ENCODE measurements at regions not wholly inside any gene's neighbourhood (a gene's known extent, or its start where the extent isn't known, plus 50 kb on each side); places are given as distances from the start of the nearest gene placed in this dataset.

DNA sequence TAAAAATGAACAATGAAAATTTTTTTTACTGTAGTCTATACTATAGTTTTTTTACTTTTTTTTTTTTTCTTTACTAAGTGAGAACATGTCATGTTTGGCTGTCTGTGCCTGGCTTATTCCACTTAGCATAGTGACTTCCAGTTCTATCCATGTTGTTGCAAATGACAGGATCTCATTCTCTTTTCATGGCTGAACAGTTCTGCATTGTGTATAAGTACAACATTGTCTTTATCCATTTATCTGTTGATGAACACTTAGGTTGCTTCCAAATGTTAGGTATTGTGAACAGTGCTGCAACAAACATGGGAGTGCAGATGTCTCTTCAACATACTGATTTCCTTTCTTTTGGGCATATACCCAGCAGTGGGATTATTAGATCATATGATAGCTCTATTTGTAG lies 88.1 kb upstream of the CCDC90B start:
- no peak overlapping the region for H3K4me3 Mint-ChIP-seq (ENCODE audit: unreplicated experiment)
- TF ChIP-seq, protein P1, sequence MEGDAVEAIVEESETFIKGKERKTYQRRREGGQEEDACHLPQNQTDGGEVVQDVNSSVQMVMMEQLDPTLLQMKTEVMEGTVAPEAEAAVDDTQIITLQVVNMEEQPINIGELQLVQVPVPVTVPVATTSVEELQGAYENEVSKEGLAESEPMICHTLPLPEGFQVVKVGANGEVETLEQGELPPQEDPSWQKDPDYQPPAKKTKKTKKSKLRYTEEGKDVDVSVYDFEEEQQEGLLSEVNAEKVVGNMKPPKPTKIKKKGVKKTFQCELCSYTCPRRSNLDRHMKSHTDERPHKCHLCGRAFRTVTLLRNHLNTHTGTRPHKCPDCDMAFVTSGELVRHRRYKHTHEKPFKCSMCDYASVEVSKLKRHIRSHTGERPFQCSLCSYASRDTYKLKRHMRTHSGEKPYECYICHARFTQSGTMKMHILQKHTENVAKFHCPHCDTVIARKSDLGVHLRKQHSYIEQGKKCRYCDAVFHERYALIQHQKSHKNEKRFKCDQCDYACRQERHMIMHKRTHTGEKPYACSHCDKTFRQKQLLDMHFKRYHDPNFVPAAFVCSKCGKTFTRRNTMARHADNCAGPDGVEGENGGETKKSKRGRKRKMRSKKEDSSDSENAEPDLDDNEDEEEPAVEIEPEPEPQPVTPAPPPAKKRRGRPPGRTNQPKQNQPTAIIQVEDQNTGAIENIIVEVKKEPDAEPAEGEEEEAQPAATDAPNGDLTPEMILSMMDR (IDR thresholded peaks at IDR 0.05; ENCODE audit: partially characterized antibody, unreplicated experiment) = no peak
- no peaks in the 10 kb centered on the region for H3K36me3 Mint-ChIP-seq (ENCODE audit: unreplicated experiment)
- no peaks in the 10 kb centered on the region for H3K27me3 Mint-ChIP-seq (ENCODE audit: unreplicated experiment)
- no peak overlapping the region for H3K27ac Mint-ChIP-seq (ENCODE audit: unreplicated experiment)
- no peaks in the 10 kb centered on the region for H3K4me1 Mint-ChIP-seq (ENCODE audit: low read depth, unreplicated experiment)
- H3K9me3 Mint-ChIP-seq (ENCODE audit: unreplicated experiment) = peaks cover 2% of the 10 kb centered on the region
- DNase-seq = no peak

DNA sequence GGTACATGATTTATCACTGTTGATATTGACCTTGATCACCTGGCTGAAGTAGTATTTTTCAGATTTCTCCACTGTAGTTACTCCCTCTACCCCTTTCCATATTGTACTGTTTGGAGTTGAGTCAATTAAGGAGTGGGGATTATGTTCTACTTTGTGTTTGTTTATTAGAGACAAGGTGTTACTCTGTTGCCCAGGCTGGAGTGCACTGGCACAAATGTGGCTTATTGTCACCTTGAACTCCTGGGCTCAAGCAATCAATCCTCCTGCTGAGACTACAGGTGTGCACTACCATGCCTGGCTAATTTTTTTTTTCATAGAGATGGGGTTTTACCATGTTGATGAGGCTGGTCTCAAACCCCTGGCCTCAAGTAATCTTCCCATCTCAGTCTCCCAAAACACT lies 85.3 kb upstream of the CCDC90B start:
- Mint-ChIP-seq H3K27me3 (ENCODE audit: unreplicated experiment) (no peaks in the 10 kb centered on the region), H3K36me3 (ENCODE audit: unreplicated experiment) (peaks cover 6% of the 10 kb centered on the region), H3K4me1 (ENCODE audit: low read depth, unreplicated experiment) (no peaks in the 10 kb centered on the region), H3K4me3 (ENCODE audit: unreplicated experiment) (no peak overlapping the region), H3K27ac (ENCODE audit: unreplicated experiment) (no peak overlapping the region), H3K9me3 (ENCODE audit: unreplicated experiment) (peaks cover 2% of the 10 kb centered on the region)
- TF ChIP-seq, protein P1 (IDR thresholded peaks at IDR 0.05; ENCODE audit: partially characterized antibody, unreplicated experiment) = no peak
- no peak for DNase-seq

DNA sequence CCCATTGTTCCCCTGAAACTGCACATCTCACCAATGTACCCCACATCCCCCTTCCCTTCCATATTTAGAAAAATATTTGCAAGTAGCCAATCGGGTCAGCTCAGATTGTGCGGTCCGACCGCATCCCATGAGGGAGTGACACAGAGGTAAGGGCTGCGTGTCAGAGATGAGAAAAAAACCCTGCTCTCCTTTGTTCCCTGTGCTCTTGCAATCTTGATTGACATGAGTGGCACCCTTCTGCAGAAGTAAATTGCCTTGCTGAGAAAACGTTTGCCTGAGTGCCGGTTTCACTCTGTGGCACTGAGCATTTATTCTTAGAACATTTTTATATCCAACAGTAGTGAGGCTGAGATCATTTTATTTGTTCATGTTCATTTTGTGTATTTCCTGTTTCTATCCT lies 81.6 kb upstream of the CCDC90B start:
- Mint-ChIP-seq H3K36me3 (ENCODE audit: unreplicated experiment) (peaks cover 6% of the 10 kb centered on the region), H3K4me3 (ENCODE audit: unreplicated experiment) (no peak overlapping the region), H3K4me1 (ENCODE audit: low read depth, unreplicated experiment) (no peaks in the 10 kb centered on the region), H3K27ac (ENCODE audit: unreplicated experiment) (no peak overlapping the region), H3K27me3 (ENCODE audit: unreplicated experiment) (no peaks in the 10 kb centered on the region), H3K9me3 (ENCODE audit: unreplicated experiment) (peaks cover 2% of the 10 kb centered on the region)
- TF ChIP-seq, protein P1 (IDR thresholded peaks at IDR 0.05; ENCODE audit: partially characterized antibody, unreplicated experiment) = no peak
- no peak for DNase-seq

DNA sequence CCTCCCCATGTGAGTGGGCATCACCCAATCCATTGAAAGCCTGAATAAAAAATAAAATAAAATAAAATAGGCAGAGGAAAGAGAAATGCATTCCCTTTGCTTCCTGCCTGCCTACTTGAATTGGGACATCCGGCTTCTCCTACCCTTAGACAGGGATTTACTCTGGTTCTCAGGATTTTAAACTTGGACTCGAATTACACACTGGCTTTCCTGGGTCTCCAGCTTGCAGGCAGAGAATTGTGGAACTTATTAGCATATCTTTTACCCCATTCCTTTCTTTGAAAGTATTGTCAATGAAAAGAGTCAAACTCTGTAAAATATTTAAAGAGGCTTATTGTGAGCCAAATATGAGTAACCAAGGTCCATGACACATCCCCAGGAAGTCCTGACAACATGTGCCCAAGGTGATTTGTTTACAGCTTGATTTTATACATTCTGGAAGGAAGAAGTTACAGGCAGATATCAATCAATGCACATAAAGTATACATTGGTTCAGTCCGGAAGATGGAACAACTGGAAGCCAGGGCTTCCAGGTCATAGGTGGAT lies 78.4 kb upstream of the CCDC90B start:
- Mint-ChIP-seq H3K4me3 (ENCODE audit: unreplicated experiment) (no peak overlapping the region), H3K27ac (ENCODE audit: unreplicated experiment) (no peak overlapping the region), H3K36me3 (ENCODE audit: unreplicated experiment) (peaks cover 6% of the 10 kb centered on the region), H3K9me3 (ENCODE audit: unreplicated experiment) (no peaks in the 10 kb centered on the region), H3K27me3 (ENCODE audit: unreplicated experiment) (no peaks in the 10 kb centered on the region), H3K4me1 (ENCODE audit: low read depth, unreplicated experiment) (no peaks in the 10 kb centered on the region)
- TF ChIP-seq, protein P1 (IDR thresholded peaks at IDR 0.05; ENCODE audit: partially characterized antibody, unreplicated experiment) = no peak
- DNase-seq = no peak

DNA sequence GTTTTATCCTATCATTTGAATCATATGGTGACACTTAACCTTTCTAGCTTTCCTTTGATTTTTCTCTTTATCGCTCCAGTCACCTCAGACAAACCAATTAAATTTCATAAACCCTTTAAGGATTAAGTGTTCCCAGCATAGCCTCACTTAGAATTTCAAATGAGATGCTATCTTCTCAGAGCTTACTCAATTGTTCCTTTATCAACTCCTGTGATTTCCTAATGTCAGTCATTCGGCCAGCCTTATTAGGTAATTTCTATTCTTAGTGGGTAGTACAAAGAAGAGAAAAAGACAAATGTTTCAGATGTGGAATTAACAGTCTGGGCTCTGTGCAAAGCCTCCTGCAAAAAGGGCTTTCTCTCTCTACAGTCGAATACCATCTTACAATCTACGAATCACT lies 77.1 kb upstream of the CCDC90B start:
- TF ChIP-seq, protein P1 (IDR thresholded peaks at IDR 0.05; ENCODE audit: partially characterized antibody, unreplicated experiment) = no peak
- DNase-seq = no peak
- Mint-ChIP-seq H3K27ac (ENCODE audit: unreplicated experiment) (no peak overlapping the region), H3K4me3 (ENCODE audit: unreplicated experiment) (no peak overlapping the region), H3K9me3 (ENCODE audit: unreplicated experiment) (no peaks in the 10 kb centered on the region), H3K4me1 (ENCODE audit: low read depth, unreplicated experiment) (no peaks in the 10 kb centered on the region), H3K27me3 (ENCODE audit: unreplicated experiment) (no peaks in the 10 kb centered on the region), H3K36me3 (ENCODE audit: unreplicated experiment) (peaks cover 6% of the 10 kb centered on the region)

Measured in glutamatergic neuron (in vitro differentiated cells).